Activated CD4-positive, CD25-positive, alpha-beta regulatory T cell treated with anti-CD3 and anti-CD28 coated beads, Interleukin-2, amount 50 U/mL, for 24 hours (primary cell): ENCODE measurements at regions not wholly inside any gene's neighbourhood (a gene's known extent, or its start where the extent isn't known, plus 50 kb on each side); places are given as distances from the start of the nearest gene placed in this dataset.

Experiments used
- ATAC-seq, 2 donors: fragments of 150-1000 bp; cut with Tn5 transposase; one replicate each; pipeline ENCODE4 v1.10.0; 2021; ENCODE audit warnings: mild to moderate bottlenecking in 1 of 2, moderate library complexity in 1 of 2

DNA sequence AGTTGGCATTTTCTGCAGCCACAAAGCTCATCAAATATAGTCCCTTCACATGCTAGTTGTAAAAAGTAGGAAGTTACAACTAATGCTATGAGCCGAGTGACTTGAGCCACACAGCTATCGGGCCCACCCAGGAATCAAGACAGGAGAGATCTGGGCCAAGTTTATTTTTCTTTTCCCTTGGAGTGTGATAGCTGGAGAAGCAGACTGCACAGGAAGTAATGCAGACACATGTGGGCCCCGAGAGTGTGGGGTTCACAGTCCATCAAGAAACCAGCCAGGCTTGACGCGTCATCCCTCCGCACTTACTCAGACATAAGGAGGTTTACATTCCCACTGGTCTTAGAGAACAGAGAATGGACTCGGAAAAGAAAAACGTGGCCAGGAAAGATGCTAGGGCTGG, 403.1 kb upstream of the CDH11 start:
- no peak for ATAC-seq

DNA sequence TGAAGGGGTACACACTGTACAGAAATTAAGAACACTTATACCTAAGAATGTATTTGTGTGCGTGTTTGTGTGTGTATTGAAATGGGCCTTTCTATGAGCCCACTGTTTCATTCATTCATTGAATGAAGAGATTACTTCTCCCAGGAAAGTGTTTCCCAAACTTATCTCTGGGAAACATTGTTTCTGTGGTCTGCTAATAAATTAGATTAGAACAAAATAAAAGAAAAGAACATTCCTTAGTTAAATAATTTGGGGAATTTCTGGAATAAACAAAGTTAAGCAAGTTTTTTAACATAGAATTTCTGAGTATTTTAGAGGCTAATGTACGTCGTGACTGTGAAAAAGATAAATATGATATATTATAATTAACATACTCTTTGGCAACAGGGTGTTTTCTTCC, 402.4 kb upstream of the CDH11 start:
- ATAC-seq = no peak

DNA sequence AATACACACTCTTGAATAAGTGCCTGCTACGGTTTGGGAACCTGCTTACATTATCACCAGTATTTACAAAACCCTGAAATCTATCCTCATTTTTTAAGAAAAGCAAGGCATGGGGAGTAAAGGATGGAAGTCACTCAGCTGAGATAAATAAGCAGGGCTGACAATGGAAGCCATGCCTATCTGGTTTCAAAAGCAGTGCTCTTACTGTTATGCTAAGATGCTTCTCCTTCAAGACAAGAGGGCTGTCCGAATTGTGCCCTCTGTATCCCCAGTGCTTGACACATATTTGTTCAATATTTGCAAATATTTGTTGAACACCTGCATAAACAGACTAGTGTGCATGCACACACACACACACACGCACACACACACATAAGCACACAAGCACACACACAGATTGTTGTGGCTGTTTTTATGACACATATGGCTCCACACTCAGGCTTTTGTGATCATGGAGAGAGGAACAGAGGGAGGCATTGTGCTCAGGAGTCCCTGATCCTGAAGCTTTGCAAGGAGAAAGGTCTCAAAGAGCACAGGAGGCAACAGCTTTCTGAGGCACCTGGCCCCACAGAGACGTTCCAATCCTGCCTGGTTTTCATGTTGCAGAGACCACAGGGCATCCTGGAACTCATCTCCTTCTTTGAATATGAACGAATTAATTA, 401.6 kb upstream of the CDH11 start:
- no peak for ATAC-seq

DNA sequence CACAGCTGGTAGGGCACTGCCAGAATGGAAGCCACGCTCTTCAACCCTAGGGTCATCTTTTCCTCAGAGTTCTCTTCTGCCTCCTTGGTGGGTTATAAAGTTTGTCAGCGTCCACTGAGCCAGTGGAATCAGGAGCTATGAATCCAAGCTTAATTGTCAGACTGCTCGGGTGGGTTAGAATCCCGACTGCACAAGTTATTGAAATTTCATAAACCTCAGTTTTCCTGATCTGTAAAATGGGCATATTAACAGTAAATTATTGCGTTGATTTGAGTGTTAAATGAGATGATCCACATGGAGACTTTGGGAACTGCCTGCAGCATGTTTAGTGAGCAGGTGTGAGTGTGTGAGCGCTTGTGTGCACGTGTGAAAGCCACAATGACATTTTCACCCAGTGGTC, 400.5 kb upstream of the CDH11 start:
- ATAC-seq = no peak

DNA sequence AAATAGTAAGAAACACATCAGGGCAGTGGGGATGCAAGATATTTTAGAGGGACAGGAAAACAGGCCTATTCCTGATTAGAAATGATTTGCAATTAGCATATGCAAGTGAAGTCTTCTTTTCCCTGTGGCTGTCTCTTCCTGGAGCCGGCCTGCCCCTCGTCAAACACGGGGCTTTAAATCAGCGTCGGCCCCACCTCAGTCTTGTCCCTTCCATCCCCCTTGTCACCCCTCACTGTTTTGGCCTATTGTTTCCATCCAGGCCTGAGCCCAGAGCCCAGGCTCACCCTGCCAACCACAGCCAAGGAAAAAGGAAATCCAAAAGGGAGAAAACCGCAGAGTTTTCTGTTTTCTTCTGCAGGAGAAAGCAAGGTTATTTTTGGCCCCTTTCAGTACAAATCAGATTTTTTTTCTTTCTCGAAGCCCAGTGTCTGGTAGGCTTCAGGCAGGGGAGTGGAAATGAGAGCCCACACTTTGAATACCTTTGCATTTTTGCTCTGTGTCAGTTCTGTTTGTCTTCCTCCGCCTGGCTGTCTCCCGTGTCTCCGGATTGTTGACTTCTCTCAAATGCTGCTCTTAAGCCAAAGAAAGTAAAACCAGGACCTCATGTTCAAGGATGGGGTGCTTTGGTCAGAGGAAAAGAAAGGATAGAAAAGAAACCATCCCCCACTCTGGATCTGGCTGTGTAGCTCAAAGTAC, 399.9 kb upstream of the CDH11 start:
- no peak for ATAC-seq

DNA sequence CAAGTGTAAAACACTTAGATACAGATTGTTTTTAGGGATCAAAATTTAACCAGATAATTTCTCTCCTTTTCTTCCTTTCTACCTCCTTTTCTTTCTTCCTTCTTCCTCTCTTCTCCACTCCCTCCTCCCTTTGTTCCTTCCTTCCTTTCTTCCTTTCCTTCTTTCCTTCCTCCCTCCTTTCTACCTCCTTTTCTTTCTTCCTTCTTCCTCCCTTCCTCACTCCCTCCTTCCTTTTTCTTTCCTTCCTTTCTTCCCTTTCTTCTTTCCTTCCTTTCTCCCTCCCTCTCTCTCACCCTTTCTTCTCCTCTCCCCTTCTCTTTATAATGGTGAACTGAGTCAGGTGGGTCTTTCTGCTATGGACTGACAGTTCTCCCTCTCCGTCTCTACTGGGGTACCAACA, 397.5 kb upstream of the CDH11 start:
- no peak for ATAC-seq

DNA sequence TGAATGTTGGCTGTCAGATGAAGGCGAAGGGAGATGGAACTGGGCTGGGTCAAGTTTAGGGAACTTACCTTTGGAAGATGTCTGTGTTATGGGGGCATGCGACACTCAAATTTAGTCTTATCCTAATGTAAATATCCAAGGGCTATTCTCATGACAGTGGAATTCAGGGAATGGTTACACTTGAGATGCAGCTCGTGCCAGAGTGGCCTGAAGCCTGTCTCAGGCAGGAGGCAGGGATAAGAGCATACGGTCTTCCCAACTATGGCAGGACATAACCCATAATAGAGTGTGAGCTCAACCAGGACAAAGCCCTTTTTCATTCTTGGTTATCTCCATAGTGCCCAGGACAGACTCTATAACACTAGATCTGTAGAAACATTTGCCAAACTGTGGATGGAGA, 393.3 kb upstream of the CDH11 start:
- ATAC-seq = no peak

DNA sequence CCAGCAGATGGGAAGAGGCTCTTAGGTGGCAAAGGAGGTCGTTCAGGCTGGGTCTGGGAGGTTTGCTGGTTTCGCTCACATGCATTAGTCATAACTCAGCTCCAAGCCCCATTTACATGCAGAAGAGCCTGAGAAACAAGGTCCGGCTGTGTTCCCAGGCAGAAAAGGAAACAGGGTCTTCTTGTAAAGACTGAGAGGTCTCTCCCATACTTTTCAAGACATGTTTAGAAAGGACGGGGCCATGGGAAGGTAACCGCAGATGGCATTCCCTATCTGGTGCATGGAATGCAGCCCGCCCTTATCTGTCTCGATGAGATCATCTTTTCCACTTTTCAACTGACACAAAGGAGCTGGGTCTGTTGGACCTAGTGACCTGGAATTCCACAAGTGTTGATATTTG, 389.0 kb upstream of the CDH11 start:
- no peak for ATAC-seq

DNA sequence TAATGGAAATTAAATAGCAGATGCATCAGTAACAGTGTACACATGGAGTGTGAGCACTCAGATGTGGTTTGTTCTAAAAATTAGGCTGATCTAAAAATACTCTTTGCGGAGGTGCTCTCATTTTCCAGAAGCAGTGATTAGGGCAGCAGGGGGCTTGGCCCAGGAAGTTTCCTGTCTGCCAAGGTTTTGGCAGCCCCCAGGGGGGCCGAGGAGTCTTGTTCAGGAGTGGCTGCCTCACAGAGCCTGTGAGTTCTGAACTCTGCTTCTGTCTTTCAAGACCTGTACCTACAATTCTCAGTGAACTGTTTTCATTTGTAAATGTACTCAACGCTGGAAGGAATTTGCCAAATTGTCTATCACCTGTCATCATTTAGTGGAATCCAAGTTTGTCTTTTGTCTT, 388.4 kb upstream of the CDH11 start:
- no peak for ATAC-seq

DNA sequence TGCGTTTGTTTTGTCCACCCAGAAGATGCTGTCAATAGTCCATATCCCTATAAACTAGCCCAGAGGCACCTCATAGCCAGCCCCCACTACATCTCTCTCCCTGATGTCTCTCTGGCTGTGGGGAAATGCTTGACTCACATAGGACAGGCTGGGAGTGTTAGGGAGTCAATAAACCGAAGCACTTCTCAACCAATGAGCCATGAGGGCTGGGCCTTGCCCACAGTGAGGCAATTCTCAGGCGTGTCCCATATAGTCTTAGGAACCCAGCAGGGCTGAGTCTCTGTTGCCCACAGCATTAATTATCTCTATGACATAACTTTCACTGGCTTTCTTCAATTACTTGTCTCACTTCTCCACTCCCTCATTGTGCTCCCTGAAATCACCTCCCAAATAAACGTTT, 387.3 kb upstream of the CDH11 start:
- no peak for ATAC-seq

DNA sequence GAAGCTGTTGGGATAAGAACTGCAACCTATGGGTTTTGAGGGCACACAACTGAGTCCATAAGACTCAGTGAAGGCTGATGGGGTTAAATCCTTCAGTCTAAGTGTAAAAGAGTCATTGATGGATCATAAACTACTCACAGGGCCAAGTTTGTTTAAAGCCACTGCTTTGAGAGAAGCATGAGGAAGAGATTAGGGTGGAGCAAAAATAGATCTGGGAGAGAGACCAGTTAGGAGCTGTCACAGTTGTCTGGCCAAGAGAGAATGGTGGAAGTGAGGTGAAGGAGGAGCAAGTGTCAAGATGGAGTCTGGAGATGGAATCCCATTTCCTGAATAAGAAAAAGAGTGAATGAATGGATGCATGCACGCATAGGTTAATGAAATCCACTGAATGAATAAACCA, 379.1 kb upstream of the CDH11 start:
- ATAC-seq = no peak

DNA sequence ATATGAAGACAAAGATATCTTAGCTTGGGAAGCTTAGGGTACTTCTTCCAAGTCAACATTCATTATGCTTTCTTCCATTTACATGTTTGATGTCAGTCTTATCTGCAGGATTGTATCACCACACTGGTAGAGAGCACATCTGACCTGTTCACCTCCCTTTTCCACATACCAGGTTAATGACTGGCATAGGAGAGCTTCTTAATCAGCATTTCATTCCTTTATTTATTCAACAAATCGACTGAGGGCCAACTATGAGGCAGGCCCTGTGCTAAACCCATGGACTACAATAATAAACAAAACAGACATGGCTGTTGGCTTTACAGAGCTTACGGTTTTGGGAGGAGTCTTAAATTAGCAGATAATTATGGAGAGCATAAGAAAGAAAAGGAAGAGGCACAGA, 378.1 kb upstream of the CDH11 start:
- ATAC-seq = no peak

DNA sequence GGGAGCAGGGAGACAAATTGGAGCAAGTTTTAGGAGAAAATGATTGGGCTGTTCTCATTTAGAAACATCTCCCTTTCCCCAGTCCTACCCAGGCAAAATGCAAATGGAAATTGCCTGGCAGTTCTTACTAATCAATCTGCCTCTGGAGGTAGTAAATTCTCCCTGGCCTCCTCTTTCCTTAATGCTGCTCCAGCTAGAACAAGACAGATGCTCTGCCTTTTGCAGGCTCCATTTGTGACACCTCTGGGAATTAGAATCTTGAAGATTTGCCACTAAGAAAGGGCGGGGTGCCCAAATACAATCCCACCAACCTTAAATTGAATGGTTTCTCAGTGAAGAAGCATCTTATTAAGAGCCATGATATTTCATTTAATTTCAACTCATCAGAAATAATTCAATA, 377.7 kb upstream of the CDH11 start:
- no peak for ATAC-seq

DNA sequence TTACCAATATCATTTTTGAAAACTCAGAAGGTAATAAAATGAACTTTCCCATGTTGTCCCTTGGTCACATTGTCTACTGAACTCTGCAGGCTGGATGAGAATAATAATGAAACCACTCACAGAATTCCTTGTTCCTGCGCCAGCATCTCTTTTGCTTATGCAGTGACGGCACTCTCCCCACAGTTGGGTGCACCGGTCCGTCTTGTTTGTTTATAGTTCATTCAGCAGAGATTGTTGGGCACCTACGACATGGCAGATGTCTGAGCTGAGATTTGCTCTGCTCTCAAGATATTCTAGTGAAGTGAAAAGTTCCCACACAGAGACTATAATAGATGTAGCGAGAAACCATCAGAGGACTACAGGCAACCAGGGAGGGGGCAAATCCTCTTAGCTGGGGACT, 375.7 kb upstream of the CDH11 start:
- ATAC-seq = no peak

DNA sequence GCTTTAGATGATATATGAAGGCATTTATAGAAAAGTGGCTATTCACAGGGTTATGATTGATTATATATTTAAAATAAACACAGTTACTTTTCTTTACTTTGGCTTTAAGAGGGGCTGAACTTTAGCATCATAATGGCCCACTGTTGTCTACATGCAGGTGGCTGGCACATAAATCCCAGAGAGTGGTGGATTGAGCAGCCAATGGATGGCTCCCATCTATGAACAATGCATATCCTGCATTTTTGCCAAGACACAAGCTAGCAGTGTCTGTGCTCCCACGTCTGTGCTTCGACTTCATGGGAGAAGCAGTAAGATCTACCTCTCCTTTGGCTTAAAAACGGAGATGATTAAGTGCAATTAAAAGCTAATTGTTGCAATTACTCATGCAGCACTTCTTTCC, 373.2 kb upstream of the CDH11 start:
- no peak for ATAC-seq

DNA sequence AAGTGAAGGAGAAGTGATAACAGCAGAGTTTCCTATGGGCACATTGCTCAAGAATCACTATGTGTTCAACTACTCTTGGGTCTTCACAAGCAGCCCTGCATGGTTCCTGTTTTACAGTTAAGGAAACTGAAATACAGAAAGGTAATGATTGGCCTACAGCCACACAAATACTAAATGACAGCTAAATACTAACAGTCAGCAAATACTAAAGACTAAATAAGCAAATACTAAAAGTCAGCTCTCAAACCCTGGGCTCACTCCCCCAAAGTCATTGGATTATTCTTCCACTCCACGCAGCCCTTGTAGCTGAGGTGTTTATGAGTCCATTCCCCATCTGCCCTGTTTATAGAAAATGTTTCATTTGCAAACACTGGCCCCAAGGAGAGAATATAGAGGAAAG, 372.7 kb upstream of the CDH11 start:
- ATAC-seq = no peak

DNA sequence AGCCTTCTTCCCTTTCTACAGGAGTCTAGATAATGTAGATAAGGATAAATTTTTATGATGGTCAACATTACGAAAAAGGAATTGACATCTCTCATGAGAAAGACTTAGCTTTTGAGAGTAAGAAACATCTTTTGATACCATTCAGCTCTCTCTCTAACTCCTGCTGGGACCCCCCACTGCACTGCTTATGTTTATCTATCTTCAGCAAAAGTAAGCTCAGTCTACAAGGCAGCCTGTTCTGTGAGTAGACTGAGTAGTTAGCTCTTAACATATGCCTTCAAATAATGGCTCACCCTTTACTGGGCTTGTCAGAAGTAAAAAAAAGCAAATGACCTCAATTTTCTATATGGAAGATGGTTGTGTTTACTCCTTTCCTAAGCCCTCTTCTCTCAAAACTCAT, 372.2 kb upstream of the CDH11 start:
- ATAC-seq = no peak

DNA sequence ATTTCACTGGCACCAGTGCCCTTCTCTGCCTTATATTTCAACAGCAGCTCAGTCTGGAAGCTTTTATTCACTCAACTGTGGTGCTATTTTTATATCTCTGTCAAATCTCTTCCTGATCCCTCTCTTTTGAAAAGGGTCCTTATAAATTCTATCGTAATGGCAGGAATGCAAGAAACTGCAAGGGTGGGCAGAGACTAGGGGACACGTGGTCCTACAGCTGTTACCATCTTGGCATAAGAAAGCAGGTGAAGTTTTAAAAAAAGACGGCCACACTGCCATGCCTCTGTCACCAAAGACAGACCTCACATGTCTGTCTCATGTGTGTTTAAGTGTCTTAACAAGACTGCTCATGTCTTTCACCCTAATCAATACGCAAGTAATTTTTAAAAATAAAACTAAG, 368.4 kb upstream of the CDH11 start:
- ATAC-seq = no peak

DNA sequence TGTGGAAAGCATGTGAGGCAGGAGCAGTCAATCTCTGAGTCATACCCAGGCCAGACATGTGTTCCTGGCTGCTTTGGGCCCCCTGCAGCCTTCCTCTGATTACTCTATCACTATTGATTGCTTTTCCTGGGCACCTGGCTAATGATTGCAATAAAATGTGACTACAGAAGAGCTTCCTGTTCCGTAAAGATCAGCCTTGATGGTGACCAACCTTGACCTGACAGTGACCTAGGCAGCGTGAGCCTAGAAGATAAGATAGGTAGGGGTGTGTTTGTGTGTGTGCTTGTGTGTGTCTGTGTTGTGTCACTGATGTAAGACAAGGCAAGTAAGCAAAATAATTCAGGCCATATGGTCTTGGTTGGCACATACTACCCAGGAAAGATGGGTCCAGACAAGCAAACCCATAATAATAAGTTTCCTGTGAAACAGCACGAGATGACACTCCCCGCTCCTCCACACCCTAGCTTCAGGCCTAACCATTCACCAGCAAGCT, 367.7 kb upstream of the CDH11 start:
- ATAC-seq = no peak

DNA sequence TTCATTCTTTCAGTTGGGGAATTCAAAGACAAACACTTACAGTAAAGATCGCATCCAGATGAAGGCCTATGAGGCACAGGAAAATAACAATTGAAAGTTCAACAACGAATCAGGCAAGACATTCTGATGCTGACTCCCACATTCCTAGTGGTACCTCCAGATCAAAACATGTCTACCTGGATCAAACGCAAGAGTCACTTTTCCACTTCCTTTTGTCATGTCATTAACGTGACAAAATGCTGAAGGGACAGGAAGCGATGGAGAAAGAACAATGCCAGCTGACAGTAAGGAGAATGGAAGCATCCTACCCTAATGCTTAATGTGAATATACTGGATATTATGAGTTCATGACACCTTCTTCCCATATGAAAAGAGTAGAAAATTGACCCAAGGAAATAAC, 365.4 kb upstream of the CDH11 start:
- ATAC-seq = no peak

DNA sequence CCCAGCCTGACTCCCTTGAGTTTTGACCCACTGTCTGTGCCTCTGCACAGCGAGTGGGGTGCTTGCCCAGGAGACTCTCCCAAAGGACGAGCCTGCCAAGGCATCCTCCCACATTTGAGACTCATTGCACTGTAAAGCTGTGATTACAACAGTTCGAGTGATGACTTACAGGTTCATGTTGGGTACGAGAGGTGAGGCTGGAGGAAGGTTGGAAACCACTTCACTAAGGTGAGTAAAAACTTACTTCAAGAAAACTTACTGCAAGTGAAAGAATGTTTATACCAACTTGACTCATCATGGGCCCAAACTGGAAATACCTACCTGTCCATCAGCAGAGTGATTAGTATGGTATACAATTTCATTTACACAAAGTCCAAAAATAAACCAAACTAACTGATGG, 360.1 kb upstream of the CDH11 start:
- no peak for ATAC-seq

DNA sequence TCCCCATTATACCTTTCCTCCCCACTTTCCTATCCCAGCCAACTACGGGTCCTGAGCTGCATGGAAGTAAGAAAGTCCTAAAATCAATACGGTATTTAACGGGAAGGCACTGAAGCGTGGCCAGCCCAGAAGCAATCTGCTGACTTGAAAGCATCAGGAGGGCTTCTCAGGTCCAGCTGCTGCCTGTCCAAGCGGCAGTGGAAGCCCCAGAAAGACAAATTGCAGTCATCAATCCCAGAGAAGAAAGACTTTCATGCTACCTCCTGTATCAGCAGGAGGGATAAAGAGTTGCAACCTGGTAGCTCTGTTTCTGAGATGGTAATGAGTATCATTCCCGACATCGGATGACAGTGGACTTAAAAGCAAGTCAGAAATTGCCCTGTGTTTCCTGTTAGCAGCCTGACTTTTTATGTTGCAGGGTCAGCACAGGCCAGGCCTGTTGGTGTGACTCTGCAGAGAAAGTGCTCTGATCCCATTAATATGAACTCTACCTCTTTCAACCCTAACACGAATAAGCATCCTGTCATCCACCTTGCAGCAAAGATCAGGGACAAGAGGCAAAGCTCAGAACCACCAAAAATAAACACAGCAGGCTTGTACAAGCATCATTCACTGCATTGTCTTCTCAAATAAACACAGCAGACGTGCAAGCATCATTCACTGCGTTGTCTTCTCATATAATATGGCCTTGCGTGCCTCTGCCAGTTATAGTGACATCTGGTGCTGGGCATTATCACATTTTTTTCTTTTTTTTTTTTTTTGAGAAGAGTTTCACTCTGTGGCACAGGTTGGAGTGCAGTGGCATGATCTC, 358.6 kb upstream of the CDH11 start:
- no peak for ATAC-seq

DNA sequence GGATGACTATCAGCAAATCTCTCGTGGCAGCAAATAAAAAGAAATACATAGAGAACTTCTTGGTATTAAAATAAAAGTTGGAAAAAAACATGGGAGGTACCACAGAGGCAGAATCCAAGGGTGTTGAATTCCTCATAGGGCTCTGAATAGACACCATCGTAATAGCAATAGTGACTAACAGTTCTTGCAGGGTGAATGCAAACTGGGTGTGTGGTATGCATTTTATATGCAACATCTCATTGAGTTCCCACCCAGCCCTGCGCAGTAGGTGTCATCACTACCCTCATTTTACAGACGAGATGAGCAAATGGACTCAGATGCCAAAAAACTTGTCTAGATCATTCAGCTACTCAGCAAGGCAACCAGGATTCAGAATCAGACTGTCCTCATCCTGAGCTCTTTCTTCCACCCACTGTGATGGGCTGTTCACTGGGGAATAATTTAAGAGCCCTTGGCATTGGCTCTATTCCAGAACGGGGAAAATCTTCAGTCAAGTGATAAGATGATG, 354.6 kb upstream of the CDH11 start:
- no peak for ATAC-seq

DNA sequence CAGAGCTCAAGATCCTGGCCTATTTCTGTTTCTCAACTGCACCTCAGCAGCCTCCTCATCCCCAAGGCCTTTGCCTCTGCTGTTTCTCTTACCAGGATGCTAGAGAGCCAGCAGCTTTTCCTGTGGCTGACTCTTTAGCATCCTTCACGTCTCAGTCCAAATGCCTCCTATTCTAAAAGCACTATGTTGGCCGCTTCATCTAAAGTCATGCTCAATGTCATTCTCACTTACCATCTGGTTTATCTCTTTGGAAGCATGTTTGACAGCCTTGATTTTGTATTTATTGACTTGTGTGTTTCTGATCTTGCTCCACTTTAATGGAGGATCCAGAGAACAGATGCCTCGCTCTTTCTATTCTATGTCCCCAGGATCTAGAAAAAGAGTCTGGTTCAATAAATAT, 351.8 kb upstream of the CDH11 start:
- no peak for ATAC-seq
